Erythroblast (primary cell): ENCODE measurements at regions not wholly inside any gene's neighbourhood (a gene's known extent, or its start where the extent isn't known, plus 50 kb on each side); places are given as distances from the start of the nearest gene placed in this dataset.

Source experiments
- GATA1 ChIP-seq: IDR thresholded peaks from 2 replicates; pipeline ENCODE4 v1.6.1; 2011; ENCODE audit warnings: low read depth, mild to moderate bottlenecking, control low read depth, low read length, moderate library complexity
- POLR2A ChIP-seq: IDR thresholded peaks from 2 replicates; pipeline ENCODE4 v1.6.1; 2011; ENCODE audit warnings: mild to moderate bottlenecking, low read length

GRCh38 chr18:963276-963675 lies 58.6 kb downstream of the ADCYAP1 start:
- TF ChIP-seq GATA1 (no peak), POLR2A (no peak)
